HCT116 (cell line): ENCODE measurements at regions not wholly inside any gene's neighbourhood (a gene's known extent, or its start where the extent isn't known, plus 50 kb on each side); places are given as distances from the start of the nearest gene placed in this dataset.

Experiments used
- ATAC-seq: fragments of 200-7000 bp; cut with Tn5 transposase; 2 replicates; pipeline ENCODE4 v1.9.1; 2020; ENCODE audit warnings: mild to moderate bottlenecking, moderate library complexity
- BruUV-seq: library from RNA; stranded (reverse); fragments of 400-500 nt; replicated peaks from 2 replicates; lab custom pipeline; 2021; lab: Mats Ljungman, UMichigan
- CTCF ChIA-PET: fragments of 300-600 bp; sonication (Branson Sonifier 250); formaldehyde crosslinking; loops from one replicate; lab custom pipeline; 2021; ENCODE audit warnings: antibody characterized with exemption; lab: Charles Lee
- POLR2A ChIA-PET: fragments of 300-600, 350-600 bp; sonication (Branson Sonifier 250); formaldehyde crosslinking; loops from one replicate; lab custom pipeline; 2021; ENCODE audit warnings: antibody characterized with exemption; lab: Charles Lee
- RAD21 ChIA-PET, 2 experiments: fragments of 300-600 bp; sonication (Branson Sonifier 250); formaldehyde crosslinking; loops; one replicate each; lab custom pipeline; 2023; ENCODE audit warnings: low total read pairs in 2 of 2; ENCODE audit not compliant: uncharacterized antibody in 2 of 2, unreplicated experiment in 2 of 2, low non-redundant PET in 1 of 2; lab: Charles Lee
- DNase-seq: peaks from one replicate; pipeline ENCODE4 v3.0.0-alpha.2; 2010; ENCODE audit warnings: low read depth, low spot score
- H2AFZ ChIP-seq: fragments of 200-600 bp; shearing (Covaris generic), sonication (generic); 2 replicates; pipeline ENCODE4 v1.6.1; 2017; ENCODE audit warnings: low read depth, mixed run types, mixed read lengths, antibody characterized with exemption, low read length; ENCODE audit not compliant: poor library complexity, severe bottlenecking
- H3K27ac ChIP-seq: 2 replicates; pipeline ENCODE4 v1.5.1; 2012; ENCODE audit warnings: low read depth, low read length
- H3K27me3 ChIP-seq: fragments of 200-600 bp; sonication (generic); 2 replicates; pipeline ENCODE4 v1.6.1; 2016; ENCODE audit warnings: mixed run types, low read length, mixed read lengths; ENCODE audit not compliant: insufficient read depth
- H3K36me3 ChIP-seq, 2 experiments: fragments of 200-500 bp in 1 of 2; fragments of 200-600 bp in 1 of 2; sonication (Bioruptor generic) in 1 of 2; sonication (generic) in 1 of 2; 2 replicates each; pipeline versions ENCODE4 v1.5.1 to v1.6.1; 2014 to 2016; ENCODE audit warnings: low read length in 2 of 2, inconsistent platforms in 1 of 2, mixed read lengths in 1 of 2, mixed run types in 1 of 2; ENCODE audit not compliant: insufficient read depth in 2 of 2, control insufficient read depth in 1 of 2
- H3K4me1 ChIP-seq, 2 experiments: fragments of 200-600 bp in 1 of 2; sonication (generic) in 1 of 2; 2 replicates each; pipeline versions ENCODE4 v1.5.1 to v1.6.1; 2012 to 2017; ENCODE audit warnings: low read length in 2 of 2, inconsistent platforms in 1 of 2, mild to moderate bottlenecking in 1 of 2, mixed read lengths in 1 of 2, mixed run types in 1 of 2, moderate library complexity in 1 of 2; ENCODE audit not compliant: insufficient read depth in 2 of 2, control insufficient read depth in 1 of 2
- H3K4me2 ChIP-seq: fragments of 200-600 bp; sonication (generic); 2 replicates; pipeline ENCODE4 v1.6.1; 2017; ENCODE audit warnings: mixed run types, low read length, mixed read lengths
- H3K4me3 ChIP-seq, 2 experiments: fragments of 200-600 bp in 1 of 2; sonication (generic) in 1 of 2; replicated peaks in 1 of 2; 2 replicates each; pipeline ENCODE4 v1.5.1; 2011 to 2016; ENCODE audit warnings: low read length in 2 of 2, control low read depth in 1 of 2, low read depth in 1 of 2, mild to moderate bottlenecking in 1 of 2, mixed read lengths in 1 of 2, mixed run types in 1 of 2
- H3K79me2 ChIP-seq: fragments of 200-600 bp; sonication (generic); 2 replicates; pipeline ENCODE4 v1.6.1; 2017; ENCODE audit warnings: mild to moderate bottlenecking, mixed run types, low read length, moderate library complexity, mixed read lengths; ENCODE audit not compliant: insufficient read depth
- H3K9ac ChIP-seq: fragments of 200-600 bp; sonication (generic); 2 replicates; pipeline ENCODE4 v1.6.1; 2016; ENCODE audit warnings: low read length, mixed read lengths
- H3K9me2 ChIP-seq: fragments of 200-600 bp; sonication (generic), shearing (Covaris generic); 2 replicates; pipeline ENCODE4 v1.6.1; 2017; ENCODE audit warnings: mixed run types, mild to moderate bottlenecking, moderate library complexity; ENCODE audit not compliant: insufficient read depth
- H3K9me3 ChIP-seq, 2 experiments: fragments of 200-500 bp in 1 of 2; fragments of 200-600 bp in 1 of 2; sonication (Bioruptor generic) in 1 of 2; sonication (generic) in 1 of 2; 2 replicates each; pipeline ENCODE4 v1.6.1; 2014 to 2017; ENCODE audit warnings: low read length in 2 of 2, mixed read lengths in 2 of 2, inconsistent platforms in 1 of 2, low read depth in 1 of 2, mild to moderate bottlenecking in 1 of 2, mixed run types in 1 of 2, moderate library complexity in 1 of 2; ENCODE audit not compliant: control insufficient read depth in 1 of 2, insufficient read depth in 1 of 2
- H4K20me1 ChIP-seq: fragments of 200-600 bp; sonication (generic), shearing (Covaris generic); 2 replicates; pipeline ENCODE4 v1.6.1; 2017; ENCODE audit warnings: mixed run types, mild to moderate bottlenecking, moderate library complexity; ENCODE audit not compliant: insufficient read depth
- CBX3 ChIP-seq: IDR thresholded peaks from 2 replicates; pipeline ENCODE4 v1.6.1; 2012; ENCODE audit warnings: low read depth
- CTCF ChIP-seq, 3 experiments: fragments of 200-600 bp in 1 of 3; sonication (generic) in 1 of 3; IDR thresholded peaks in 2 of 3; conservative IDR thresholded peaks in 1 of 3; 2 replicates each; pipeline ENCODE4 v1.5.1; 2012 to 2017; ENCODE audit warnings: low read depth in 2 of 3, low read length in 2 of 3, antibody characterized with exemption in 1 of 3, borderline replicate concordance in 1 of 3, control low read depth in 1 of 3, mild to moderate bottlenecking in 1 of 3, mixed read lengths in 1 of 3, mixed run types in 1 of 3, moderate library complexity in 1 of 3; ENCODE audit not compliant: insufficient read depth in 1 of 3
- EGR1 ChIP-seq: IDR thresholded peaks from 2 replicates; pipeline ENCODE4 v1.6.1; 2012; ENCODE audit warnings: low read depth
- ELF1 ChIP-seq: IDR thresholded peaks from 2 replicates; pipeline ENCODE4 v1.6.1; 2012; ENCODE audit warnings: low read depth, borderline replicate concordance
- EZH2 ChIP-seq: fragments of 200-600 bp; sonication (generic); IDR thresholded peaks from 2 replicates; pipeline ENCODE4 v1.6.1; 2017; ENCODE audit warnings: antibody characterized with exemption, mixed run types
- FOSL1 ChIP-seq: IDR thresholded peaks from 2 replicates; pipeline ENCODE4 v1.6.1; 2012; ENCODE audit warnings: low read depth
- POLR2A ChIP-seq: IDR thresholded peaks from 2 replicates; pipeline ENCODE4 v1.7.0; 2011; ENCODE audit warnings: borderline replicate concordance; ENCODE audit not compliant: insufficient read depth, insufficient read length; ENCODE audit errors: extremely low read depth
- REST ChIP-seq: IDR thresholded peaks from 2 replicates; pipeline ENCODE4 v1.6.1; 2012; ENCODE audit warnings: low read depth
- SIN3A ChIP-seq: IDR thresholded peaks from 2 replicates; pipeline ENCODE4 v1.6.1; 2012; ENCODE audit warnings: low read depth
- SP1 ChIP-seq: IDR thresholded peaks from 2 replicates; pipeline ENCODE4 v1.6.1; 2012; ENCODE audit warnings: low read depth
- SRF ChIP-seq: IDR thresholded peaks from 2 replicates; pipeline ENCODE4 v1.6.1; 2012; ENCODE audit warnings: low read depth
- YY1 ChIP-seq: IDR thresholded peaks from 2 replicates; pipeline ENCODE4 v1.6.1; 2011; ENCODE audit warnings: low read length, low read depth, moderate library complexity, mild to moderate bottlenecking; ENCODE audit not compliant: insufficient replicate concordance; ENCODE audit errors: extremely low read depth
- ZFX ChIP-seq: fragments of 450-650 bp; IDR thresholded peaks from 2 replicates; pipeline ENCODE4 v1.6.1; 2017
- intact Hi-C: fragments of 100-400 bp; cut with micrococcal nuclease; formaldehyde crosslinking; loops from 2 replicates; pipeline ENCODE4 v1.10.0; 2022

- no peak for TF ChIP-seq SRF
- no peak for TF ChIP-seq SIN3A
- TF ChIP-seq SP1: no peak
- TF ChIP-seq EGR1: no peak
- no peak for TF ChIP-seq FOSL1
These were observed 63.6 kb downstream of the EDN1 start (continued) for GRCh38 chr6:12353731-12354130.

- Histone ChIP-seq H3K36me3 (no peaks in the 10 kb centered on the region), H3K4me3 (no peak overlapping the region), H3K27me3 (no peaks in the 10 kb centered on the region), H3K79me2 (no peaks in the 10 kb centered on the region), H3K9me3 (no peaks in the 10 kb centered on the region), H4K20me1 (no peaks in the 10 kb centered on the region), H2AFZ (no peak overlapping the region), H3K4me2 (no peak overlapping the region), H3K9me2 (no peaks in the 10 kb centered on the region), H3K4me1 (peaks cover 0 to 11% of the 10 kb centered on the region in 2 experiments; a peak in 3 of 4 replicates), H3K9ac (no peak overlapping the region), H3K27ac (no peak overlapping the region)
- DNase-seq (no peak), ATAC-seq (no peak)
- intact Hi-C loops: no loop called here
- POLR2A ChIA-PET: no interaction called here
- no peak for TF ChIP-seq EZH2
- no TSS peak for BruUV-seq
- CTCF ChIA-PET: no interaction called here
- RAD21 ChIA-PET: no interaction called here
These were observed 64.3 kb downstream of the EDN1 start for GRCh38 chr6:12354499-12354898.

GRCh38 chr6:12355354-12355753, 65.2 kb downstream of the EDN1 start:
- POLR2A ChIA-PET: no interaction called here
- TF ChIP-seq SP1 (no peak), CTCF (IDR thresholded peaks at IDR 0.05 in 2 of 3, conservative IDR thresholded peaks at IDR 0.05 in 1 of 3; ENCODE audit: borderline replicate concordance in 1 of 3, insufficient read depth in 1 of 3, low read depth in 2 of 3, low read length in 2 of 3) (no peak), EGR1 (no peak), SIN3A (no peak), ELF1 (no peak), POLR2A (no peak), ZFX (no peak), CBX3 (no peak), YY1 (no peak), REST (no peak)

More at GRCh38 chr6:12355354-12355753, 65.2 kb downstream of the EDN1 start:
- Histone ChIP-seq H3K9ac (no peak overlapping the region), H3K4me1 (peaks cover 0 to 4% of the 10 kb centered on the region in 2 experiments; a peak in 2 of 4 replicates), H2AFZ (no peak overlapping the region), H3K27ac (no peak overlapping the region), H3K79me2 (no peaks in the 10 kb centered on the region), H3K4me3 (no peak overlapping the region), H3K36me3 (no peaks in the 10 kb centered on the region), H3K27me3 (no peaks in the 10 kb centered on the region), H3K9me2 (no peaks in the 10 kb centered on the region), H3K4me2 (no peak overlapping the region), H3K9me3 (no peaks in the 10 kb centered on the region), H4K20me1 (no peaks in the 10 kb centered on the region)
- no peak for ATAC-seq
- intact Hi-C loops: no loop called here
- DNase-seq: no peak
- BruUV-seq: no TSS peak
- ChIA-PET RAD21 (no interaction called here), CTCF (no interaction called here)
